ENCODE measurements at regions not wholly inside any gene's neighbourhood (a gene's known extent, or its start where the extent isn't known, plus 50 kb on each side); places are given as distances from the start of the nearest gene placed in this dataset.

DNA sequence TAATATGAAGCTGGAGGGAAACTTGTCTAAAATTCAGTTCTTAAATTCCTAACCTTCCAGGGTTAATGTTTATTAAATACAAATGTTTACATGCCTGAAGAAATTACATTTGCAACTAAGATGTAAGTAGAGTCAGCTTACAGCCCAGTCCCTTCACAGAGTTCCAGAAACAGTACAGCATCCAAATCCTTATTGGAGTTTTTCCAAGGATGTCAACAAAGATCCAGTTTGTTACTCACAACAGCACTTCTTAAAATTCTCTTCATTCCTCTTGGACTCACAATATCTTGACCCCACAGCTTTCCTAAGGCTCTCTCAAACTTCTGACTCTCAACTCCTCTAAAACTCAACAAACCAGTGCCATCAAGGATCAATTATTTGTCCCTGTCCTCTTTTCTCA is 50.1 kb upstream of the RWDD3 start:
- Histone ChIP-seq H3K27ac (ENCODE audit: extremely low read length, insufficient read depth, low read length) (no peak overlapping the region), H4K20me1 (ENCODE audit: insufficient read depth, low read length) (no peaks in the 10 kb centered on the region), H3K36me3 (replicated peaks in 1 of 2; ENCODE audit: control insufficient read depth in 1 of 2, insufficient read depth in 2 of 2, low read length in 2 of 2) (peaks cover 0 to 4% of the 10 kb centered on the region in 2 experiments; a peak in 2 of 5 replicates), H3K4me2 (ENCODE audit: low read depth, low read length) (no peak overlapping the region), H2AFZ (ENCODE audit: low read length) (no peak overlapping the region), H3K27me3 (ENCODE audit: control insufficient read depth in 1 of 2, insufficient read depth in 2 of 2, low read length in 2 of 2) (no peaks in the 10 kb centered on the region), H3K4me3 (replicated peaks in 1 of 3; ENCODE audit: insufficient read depth in 1 of 3, low read depth in 2 of 3, low read length in 3 of 3) (no peak overlapping the region), H3K9ac (ENCODE audit: insufficient read depth, low read depth, low read length) (no peak overlapping the region), H3K9me3 (ENCODE audit: low read length) (no peaks in the 10 kb centered on the region), H3K4me1 (ENCODE audit: insufficient read depth, low read length) (peaks cover 14% of the 10 kb centered on the region), H3K79me2 (ENCODE audit: insufficient read depth, low read length) (no peaks in the 10 kb centered on the region)
- FAIRE-seq (no peak), DNase-seq (ENCODE audit: low spot score) (no peak), ATAC-seq (no peak)
- in situ Hi-C loops (cut with HindIII; ENCODE audit: extremely low pct_ligation_motif_present, low pct_unique_long_range_greater_than_20kb) (no loop called here), intact Hi-C loops (cut with micrococcal nuclease; ENCODE audit: unreplicated experiment) (no loop called here)
- CTCF ChIA-PET (ENCODE audit: low intra/inter-chr PET ratio, low total read pairs) = no interaction called here
- TF ChIP-seq ZNF878 (CRISPR knock-in tag; IDR thresholded peaks at IDR 0.05) = no peak
- TF ChIP-seq, protein P1, sequence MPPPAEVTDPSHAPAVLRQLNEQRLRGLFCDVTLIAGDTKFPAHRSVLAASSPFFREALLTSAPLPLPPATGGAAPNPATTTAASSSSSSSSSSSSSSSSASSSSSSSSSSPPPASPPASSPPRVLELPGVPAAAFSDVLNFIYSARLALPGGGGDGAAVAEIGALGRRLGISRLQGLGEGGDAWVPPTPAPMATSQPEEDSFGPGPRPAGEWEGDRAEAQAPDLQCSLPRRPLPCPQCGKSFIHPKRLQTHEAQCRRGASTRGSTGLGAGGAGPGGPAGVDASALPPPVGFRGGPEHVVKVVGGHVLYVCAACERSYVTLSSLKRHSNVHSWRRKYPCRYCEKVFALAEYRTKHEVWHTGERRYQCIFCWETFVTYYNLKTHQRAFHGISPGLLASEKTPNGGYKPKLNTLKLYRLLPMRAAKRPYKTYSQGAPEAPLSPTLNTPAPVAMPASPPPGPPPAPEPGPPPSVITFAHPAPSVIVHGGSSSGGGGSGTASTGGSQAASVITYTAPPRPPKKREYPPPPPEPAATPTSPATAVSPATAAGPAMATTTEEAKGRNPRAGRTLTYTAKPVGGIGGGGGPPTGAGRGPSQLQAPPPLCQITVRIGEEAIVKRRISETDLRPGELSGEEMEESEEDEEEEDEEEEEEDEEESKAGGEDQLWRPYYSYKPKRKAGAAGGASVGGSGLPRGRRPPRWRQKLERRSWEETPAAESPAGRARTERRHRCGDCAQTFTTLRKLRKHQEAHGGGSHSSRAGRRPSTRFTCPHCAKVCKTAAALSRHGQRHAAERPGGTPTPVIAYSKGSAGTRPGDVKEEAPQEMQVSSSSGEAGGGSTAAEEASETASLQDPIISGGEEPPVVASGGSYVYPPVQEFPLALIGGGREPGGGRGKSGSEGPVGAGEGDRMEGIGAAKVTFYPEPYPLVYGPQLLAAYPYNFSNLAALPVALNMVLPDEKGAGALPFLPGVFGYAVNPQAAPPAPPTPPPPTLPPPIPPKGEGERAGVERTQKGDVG (CRISPR knock-in tag; IDR thresholded peaks at IDR 0.05; ENCODE audit: borderline replicate concordance) = no peak
- TF ChIP-seq KMT2B (CRISPR knock-in tag; IDR thresholded peaks at IDR 0.05) = no peak
- TF ChIP-seq, protein P2, sequence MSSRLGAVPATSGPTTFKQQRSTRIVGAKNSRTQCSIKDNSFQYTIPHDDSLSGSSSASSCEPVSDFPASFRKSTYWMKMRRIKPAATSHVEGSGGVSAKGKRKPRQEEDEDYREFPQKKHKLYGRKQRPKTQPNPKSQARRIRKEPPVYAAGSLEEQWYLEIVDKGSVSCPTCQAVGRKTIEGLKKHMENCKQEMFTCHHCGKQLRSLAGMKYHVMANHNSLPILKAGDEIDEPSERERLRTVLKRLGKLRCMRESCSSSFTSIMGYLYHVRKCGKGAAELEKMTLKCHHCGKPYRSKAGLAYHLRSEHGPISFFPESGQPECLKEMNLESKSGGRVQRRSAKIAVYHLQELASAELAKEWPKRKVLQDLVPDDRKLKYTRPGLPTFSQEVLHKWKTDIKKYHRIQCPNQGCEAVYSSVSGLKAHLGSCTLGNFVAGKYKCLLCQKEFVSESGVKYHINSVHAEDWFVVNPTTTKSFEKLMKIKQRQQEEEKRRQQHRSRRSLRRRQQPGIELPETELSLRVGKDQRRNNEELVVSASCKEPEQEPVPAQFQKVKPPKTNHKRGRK (CRISPR knock-in tag; IDR thresholded peaks at IDR 0.05) = no peak
- POLR2A ChIA-PET = no interaction called here
- no TSS peak for BruUV-seq (replicated peaks)

Measured in HepG2 (cell line).